ENCODE measurements at regions not wholly inside any gene's neighbourhood (a gene's known extent, or its start where the extent isn't known, plus 50 kb on each side); places are given as distances from the start of the nearest gene placed in this dataset.

- TF ChIP-seq FOXP2 (optimal IDR thresholded peaks at IDR 0.05; ENCODE audit: borderline replicate concordance, extremely low read depth, extremely low read length, insufficient read depth) (no peak), TAF1 (IDR thresholded peaks at IDR 0.05; ENCODE audit: borderline replicate concordance, insufficient read depth, low read length) (no peak), POLR2AphosphoS5 (IDR thresholded peaks at IDR 0.05; ENCODE audit: low read depth, low read length) (no peak), REST (IDR thresholded peaks at IDR 0.05; ENCODE audit: insufficient read depth in 1 of 2, low read depth in 2 of 2, low read length in 2 of 2) (no peak), SIN3A (IDR thresholded peaks at IDR 0.05; ENCODE audit: borderline replicate concordance, insufficient read depth, low read length) (no peak)
Measured at GRCh38 chr1:30375156-30375555, 348.2 kb downstream of the MATN1 start.

- no peak for TF ChIP-seq SIN3A (IDR thresholded peaks at IDR 0.05; ENCODE audit: borderline replicate concordance, insufficient read depth, low read length)
- no peak for TF ChIP-seq REST (IDR thresholded peaks at IDR 0.05; ENCODE audit: insufficient read depth in 1 of 2, low read depth in 2 of 2, low read length in 2 of 2)
- TF ChIP-seq FOXP2 (optimal IDR thresholded peaks at IDR 0.05; ENCODE audit: borderline replicate concordance, extremely low read depth, extremely low read length, insufficient read depth) = no peak
- no peak for TF ChIP-seq POLR2AphosphoS5 (IDR thresholded peaks at IDR 0.05; ENCODE audit: low read depth, low read length)
- no peak for TF ChIP-seq TAF1 (IDR thresholded peaks at IDR 0.05; ENCODE audit: borderline replicate concordance, insufficient read depth, low read length)
Measured at GRCh38 chr1:30374400-30375070, 348.9 kb downstream of the MATN1 start.

- no peak for TF ChIP-seq POLR2AphosphoS5 (IDR thresholded peaks at IDR 0.05; ENCODE audit: low read depth, low read length)
- TF ChIP-seq SIN3A (IDR thresholded peaks at IDR 0.05; ENCODE audit: borderline replicate concordance, insufficient read depth, low read length) = no peak
- no peak for TF ChIP-seq REST (IDR thresholded peaks at IDR 0.05; ENCODE audit: insufficient read depth in 1 of 2, low read depth in 2 of 2, low read length in 2 of 2)
- TF ChIP-seq TAF1 (IDR thresholded peaks at IDR 0.05; ENCODE audit: borderline replicate concordance, insufficient read depth, low read length) = no peak
- no peak for TF ChIP-seq FOXP2 (optimal IDR thresholded peaks at IDR 0.05; ENCODE audit: borderline replicate concordance, extremely low read depth, extremely low read length, insufficient read depth)
Measured at GRCh38 chr1:30373471-30374399, 349.6 kb downstream of the MATN1 start.

- TF ChIP-seq POLR2AphosphoS5 (IDR thresholded peaks at IDR 0.05; ENCODE audit: low read depth, low read length) (no peak), TAF1 (IDR thresholded peaks at IDR 0.05; ENCODE audit: borderline replicate concordance, insufficient read depth, low read length) (no peak), FOXP2 (optimal IDR thresholded peaks at IDR 0.05; ENCODE audit: borderline replicate concordance, extremely low read depth, extremely low read length, insufficient read depth) (no peak), REST (IDR thresholded peaks at IDR 0.05; ENCODE audit: insufficient read depth in 1 of 2, low read depth in 2 of 2, low read length in 2 of 2) (no peak), SIN3A (IDR thresholded peaks at IDR 0.05; ENCODE audit: borderline replicate concordance, insufficient read depth, low read length) (no peak)
Measured at GRCh38 chr1:30372792-30373433, 350.5 kb downstream of the MATN1 start.

Data from PFSK-1 (cell line).